GM21825 (cell line): ENCODE measurements at regions not wholly inside any gene's neighbourhood (a gene's known extent, or its start where the extent isn't known, plus 50 kb on each side); places are given as distances from the start of the nearest gene placed in this dataset.
"Not testable (repeated sequence)": the region's sequence is repeated elsewhere in the genome, so short reads cannot be mapped to it uniquely, and the experiment has no call there.

ENCODE experiments used
- ATAC-seq: cut with Tn5 transposase; IDR thresholded peaks from one replicate; pipeline ENCODE4 v1.9.1; 2021; ENCODE audit warnings: mild to moderate bottlenecking, moderate library complexity; ENCODE audit not compliant: unreplicated experiment

- ATAC-seq = no peak
Measured at GRCh38 chr4:15333692-15334633, 93.9 kb upstream of the C1QTNF7 start.

GRCh38 chr4:15336410-15337167 lies 91.2 kb upstream of the C1QTNF7 start:
- no peak for ATAC-seq

- not testable (repeated sequence) for ATAC-seq
Measured at GRCh38 chr4:15337168-15337657, 90.6 kb upstream of the C1QTNF7 start.

- no peak for ATAC-seq
Measured at GRCh38 chr4:15339737-15340136, 88.1 kb upstream of the C1QTNF7 start.

- ATAC-seq = no peak
Measured at GRCh38 chr4:15340332-15340731, 87.5 kb upstream of the C1QTNF7 start.

- ATAC-seq = no peak
Measured at GRCh38 chr4:15340902-15341732, 86.7 kb upstream of the C1QTNF7 start.

GRCh38 chr4:15341733-15342300 lies 86.0 kb upstream of the C1QTNF7 start:
- no peak for ATAC-seq

GRCh38 chr4:15343000-15343399 lies 84.8 kb upstream of the C1QTNF7 start:
- ATAC-seq = no peak

- no peak for ATAC-seq
Measured at GRCh38 chr4:15343581-15343980, 84.3 kb upstream of the C1QTNF7 start.

GRCh38 chr4:15344041-15344440 lies 83.8 kb upstream of the C1QTNF7 start:
- ATAC-seq = no peak

- ATAC-seq = no peak
Measured at GRCh38 chr4:15345134-15345533, 82.7 kb upstream of the C1QTNF7 start.

GRCh38 chr4:15348236-15348635 lies 79.6 kb upstream of the C1QTNF7 start:
- ATAC-seq = no peak

GRCh38 chr4:15348695-15349094 lies 79.1 kb upstream of the C1QTNF7 start:
- ATAC-seq = no peak

GRCh38 chr4:15349531-15349935 lies 78.3 kb upstream of the C1QTNF7 start:
- ATAC-seq = no peak

GRCh38 chr4:15349965-15350364 lies 77.9 kb upstream of the C1QTNF7 start:
- no peak for ATAC-seq

GRCh38 chr4:15352524-15352923 lies 75.3 kb upstream of the C1QTNF7 start:
- no peak for ATAC-seq

GRCh38 chr4:15353207-15353606 lies 74.6 kb upstream of the C1QTNF7 start:
- ATAC-seq = no peak

GRCh38 chr4:15354371-15355297 lies 73.2 kb upstream of the C1QTNF7 start:
- ATAC-seq = no peak

GRCh38 chr4:15361529-15361928 lies 66.3 kb upstream of the C1QTNF7 start:
- no peak for ATAC-seq
